22Rv1 (cell line): ENCODE measurements at regions not wholly inside any gene's neighbourhood (a gene's known extent, or its start where the extent isn't known, plus 50 kb on each side); places are given as distances from the start of the nearest gene placed in this dataset.

Experiments
- H3K27ac ChIP-seq: fragments of 450-650 bp; 2 replicates; pipeline ENCODE4 v1.5.1; 2017
- CTCF ChIP-seq: fragments of 450-650 bp; IDR thresholded peaks from 2 replicates; pipeline ENCODE4 v1.5.1; 2017; ENCODE audit warnings: mild to moderate bottlenecking
- ZFX ChIP-seq: fragments of 450-650 bp; IDR thresholded peaks from 2 replicates; pipeline ENCODE4 v1.6.1; 2017; ENCODE audit warnings: antibody characterized with exemption, borderline replicate concordance

DNA sequence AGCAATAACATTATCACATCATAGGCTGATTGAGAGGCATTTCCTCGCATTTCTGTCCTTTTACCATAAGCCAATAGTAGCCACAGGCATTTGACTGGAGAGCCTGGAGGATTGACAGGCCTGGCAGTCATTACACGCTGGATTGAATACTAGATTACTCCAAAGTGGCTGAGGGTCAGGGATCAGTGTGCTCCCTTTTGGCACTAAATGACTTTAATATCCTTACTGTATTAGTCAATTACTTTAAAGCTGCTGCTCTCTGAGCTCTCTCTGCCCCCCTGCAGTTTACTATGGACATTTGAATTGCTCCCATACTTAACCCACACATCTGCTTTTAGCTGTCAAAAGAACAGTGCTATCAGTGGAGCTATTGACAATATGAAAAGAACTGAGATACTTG, 302.0 kb downstream of the TFEC start:
- no peak overlapping the region for H3K27ac ChIP-seq
- no peak for TF ChIP-seq ZFX
- no peak for TF ChIP-seq CTCF

- TF ChIP-seq ZFX (no peak), CTCF (no peak)
- peak overlapping the region; percentile 59 for H3K27ac ChIP-seq
These were observed 306.0 kb downstream of the TFEC start for GRCh38 chr7:115724400-115725056.

- no peak overlapping the region for H3K27ac ChIP-seq
- TF ChIP-seq CTCF (no peak), ZFX (no peak)
These were observed 308.1 kb downstream of the TFEC start for GRCh38 chr7:115722302-115722977.

GRCh38 chr7:115721293-115722217, 309.0 kb downstream of the TFEC start:
- TF ChIP-seq ZFX = no peak
- no peak for TF ChIP-seq CTCF
- no peak overlapping the region for H3K27ac ChIP-seq

GRCh38 chr7:115719963-115720362, 310.6 kb downstream of the TFEC start:
- H3K27ac ChIP-seq = no peak overlapping the region
- TF ChIP-seq ZFX (no peak), CTCF (no peak)

GRCh38 chr7:115709664-115710063, 320.9 kb downstream of the TFEC start:
- H3K27ac ChIP-seq = no peak overlapping the region
- no peak for TF ChIP-seq ZFX
- no peak for TF ChIP-seq CTCF

GRCh38 chr7:115708013-115708341, 322.6 kb downstream of the TFEC start:
- TF ChIP-seq ZFX (no peak), CTCF (no peak)
- H3K27ac ChIP-seq = no peak overlapping the region
